Loucy (cell line): ENCODE measurements at regions not wholly inside any gene's neighbourhood (a gene's known extent, or its start where the extent isn't known, plus 50 kb on each side); places are given as distances from the start of the nearest gene placed in this dataset.
A peak's percentile ranks its signal among the peaks of the same experiment; 100 is the strongest.

Source experiments
- H2AFZ ChIP-seq: fragments of 200-600 bp; sonication (generic); 2 replicates; pipeline ENCODE4 v1.6.0; 2016; ENCODE audit warnings: antibody characterized with exemption, mild to moderate bottlenecking, low read length, moderate library complexity
- H3F3A ChIP-seq: fragments of 200-600 bp; 2 replicates; pipeline ENCODE4 v1.6.0; 2016; ENCODE audit warnings: antibody characterized with exemption, low read depth, mild to moderate bottlenecking
- H3K27me3 ChIP-seq: fragments of 200-600 bp; sonication (generic); 2 replicates; pipeline ENCODE4 v1.6.1; 2014; ENCODE audit warnings: low read length, mild to moderate bottlenecking; ENCODE audit not compliant: insufficient read depth, poor library complexity, severe bottlenecking
- H3K36me3 ChIP-seq: fragments of 200-600 bp; sonication (generic); 2 replicates; pipeline ENCODE4 v1.6.1; 2016; ENCODE audit warnings: low read length; ENCODE audit not compliant: insufficient read depth
- H3K4me1 ChIP-seq: fragments of 200-600 bp; sonication (generic); 2 replicates; pipeline ENCODE4 v1.5.1; 2014; ENCODE audit warnings: low read length, mild to moderate bottlenecking; ENCODE audit not compliant: insufficient read depth, poor library complexity, severe bottlenecking
- H3K4me2 ChIP-seq: fragments of 200-600 bp; sonication (generic); 2 replicates; pipeline ENCODE4 v1.6.0; 2014; ENCODE audit warnings: antibody characterized with exemption, low read length, low read depth, mild to moderate bottlenecking; ENCODE audit not compliant: poor library complexity, severe bottlenecking
- H3K4me3 ChIP-seq: fragments of 200-600 bp; sonication (generic); 2 replicates; pipeline ENCODE4 v1.5.1; 2014; ENCODE audit warnings: low read length, mild to moderate bottlenecking, mixed read lengths; ENCODE audit not compliant: poor library complexity, severe bottlenecking
- H3K79me2 ChIP-seq: fragments of 200-600 bp; sonication (generic); 2 replicates; pipeline ENCODE4 v1.6.1; 2014; ENCODE audit warnings: low read length; ENCODE audit not compliant: insufficient read depth
- H3K9ac ChIP-seq: fragments of 200-600 bp; sonication (generic); 2 replicates; pipeline ENCODE4 v1.6.0; 2014; ENCODE audit warnings: mild to moderate bottlenecking, low read depth, low read length, moderate library complexity; ENCODE audit not compliant: poor library complexity, severe bottlenecking
- H3K9me2 ChIP-seq: fragments of 200-600 bp; sonication (generic); replicated peaks from 2 replicates; pipeline ENCODE4 v1.6.1; 2016; ENCODE audit warnings: low read depth, low read length, mixed read lengths
- H3K9me3 ChIP-seq: fragments of 200-600 bp; sonication (generic); 2 replicates; pipeline ENCODE4 v1.6.1; 2014; ENCODE audit warnings: mild to moderate bottlenecking, antibody characterized with exemption, low read length, low read depth; ENCODE audit not compliant: insufficient read depth
- H4K20me1 ChIP-seq: fragments of 200-600 bp; sonication (generic); 2 replicates; pipeline ENCODE4 v1.6.0; 2014; ENCODE audit warnings: antibody characterized with exemption, low read length, mild to moderate bottlenecking; ENCODE audit not compliant: insufficient read depth, poor library complexity, severe bottlenecking
- EZH2phosphoT487 ChIP-seq: fragments of 200-600 bp; IDR thresholded peaks from 2 replicates; pipeline ENCODE4 v1.6.1; 2018; ENCODE audit warnings: antibody characterized with exemption, mild to moderate bottlenecking, moderate library complexity, borderline replicate concordance
- TF ChIP-seq, protein P1 (sequence below): fragments of 200-600 bp; sonication (generic); conservative IDR thresholded peaks from 2 replicates; pipeline ENCODE4 v1.5.1; 2014; ENCODE audit warnings: mild to moderate bottlenecking, antibody characterized with exemption, low read length

DNA sequence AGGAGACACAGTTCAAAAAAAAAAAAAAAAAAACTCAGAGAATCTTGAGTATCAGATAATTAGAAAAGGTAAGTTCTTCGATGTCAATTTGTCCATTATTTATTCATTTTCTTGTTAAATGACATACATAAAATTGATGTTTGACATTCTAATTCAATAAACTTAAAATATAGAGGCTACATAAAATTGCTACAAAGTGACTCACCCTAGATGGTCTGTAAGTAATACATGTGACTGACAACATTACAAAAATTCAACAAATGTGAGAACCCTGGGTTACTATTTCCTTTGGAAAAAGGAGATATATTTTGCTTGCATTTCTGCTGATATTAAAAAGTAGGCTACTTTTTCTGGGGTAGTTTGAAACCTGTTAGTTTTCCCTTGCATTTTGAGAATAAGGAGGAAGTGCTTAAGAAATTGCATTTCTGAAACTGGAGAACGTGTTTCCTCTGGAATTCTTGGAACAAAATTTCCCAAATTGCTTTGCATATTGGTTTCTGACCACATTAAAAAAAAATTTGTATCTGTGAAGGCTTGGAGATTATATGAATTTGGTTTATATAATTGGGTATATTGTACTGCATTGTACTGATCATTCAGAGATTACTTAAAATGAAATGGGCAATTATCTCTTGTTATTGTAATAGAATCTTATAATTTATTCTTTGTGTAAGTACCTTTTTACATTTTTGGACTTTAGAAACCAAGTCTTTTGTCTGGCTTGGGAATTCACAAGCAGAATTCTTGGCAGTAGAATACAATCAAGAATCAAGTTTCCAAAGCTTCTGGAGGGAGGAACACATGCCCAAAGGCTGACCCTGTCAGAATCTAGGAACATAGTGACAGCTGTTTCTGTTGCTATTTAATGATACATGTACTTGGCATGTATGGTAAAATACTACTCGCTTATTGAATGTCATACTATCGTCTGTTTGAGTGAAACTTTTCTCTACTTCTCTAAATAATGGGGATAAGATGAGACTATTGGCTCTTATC, 106.1 kb downstream of the DSEL start:
- no peaks in the 10 kb centered on the region for H3K79me2 ChIP-seq

DNA sequence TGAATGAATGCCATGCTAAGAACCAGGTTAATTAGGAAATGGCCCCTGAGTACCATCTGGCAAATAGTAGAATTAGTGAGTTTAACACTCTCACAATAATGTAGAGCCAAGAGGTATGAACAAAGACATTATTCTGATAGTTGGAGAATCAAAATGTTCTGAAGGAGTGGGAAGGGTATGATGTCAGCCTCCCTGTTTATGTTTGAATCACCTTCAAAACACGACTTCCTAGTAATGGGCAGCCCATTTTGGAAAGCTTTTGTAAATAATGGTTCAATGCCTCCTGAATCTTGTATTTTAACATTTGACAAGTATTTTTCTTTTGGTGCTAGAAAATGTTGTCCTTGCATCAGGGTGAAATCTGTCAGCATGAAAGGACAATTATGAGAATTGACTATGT, 108.3 kb downstream of the DSEL start:
- H3K9me3 ChIP-seq: no peaks in the 10 kb centered on the region
- no peak overlapping the region for H3K9ac ChIP-seq
- H3K79me2 ChIP-seq: no peaks in the 10 kb centered on the region
- no peak overlapping the region for H3K4me3 ChIP-seq
- no peaks in the 10 kb centered on the region for H3K36me3 ChIP-seq
- peaks cover 17% of the 10 kb centered on the region for H3K4me1 ChIP-seq
- H3K4me2 ChIP-seq: no peak overlapping the region
- H2AFZ ChIP-seq: no peak overlapping the region
- TF ChIP-seq EZH2phosphoT487: no peak
- TF ChIP-seq, protein P1, sequence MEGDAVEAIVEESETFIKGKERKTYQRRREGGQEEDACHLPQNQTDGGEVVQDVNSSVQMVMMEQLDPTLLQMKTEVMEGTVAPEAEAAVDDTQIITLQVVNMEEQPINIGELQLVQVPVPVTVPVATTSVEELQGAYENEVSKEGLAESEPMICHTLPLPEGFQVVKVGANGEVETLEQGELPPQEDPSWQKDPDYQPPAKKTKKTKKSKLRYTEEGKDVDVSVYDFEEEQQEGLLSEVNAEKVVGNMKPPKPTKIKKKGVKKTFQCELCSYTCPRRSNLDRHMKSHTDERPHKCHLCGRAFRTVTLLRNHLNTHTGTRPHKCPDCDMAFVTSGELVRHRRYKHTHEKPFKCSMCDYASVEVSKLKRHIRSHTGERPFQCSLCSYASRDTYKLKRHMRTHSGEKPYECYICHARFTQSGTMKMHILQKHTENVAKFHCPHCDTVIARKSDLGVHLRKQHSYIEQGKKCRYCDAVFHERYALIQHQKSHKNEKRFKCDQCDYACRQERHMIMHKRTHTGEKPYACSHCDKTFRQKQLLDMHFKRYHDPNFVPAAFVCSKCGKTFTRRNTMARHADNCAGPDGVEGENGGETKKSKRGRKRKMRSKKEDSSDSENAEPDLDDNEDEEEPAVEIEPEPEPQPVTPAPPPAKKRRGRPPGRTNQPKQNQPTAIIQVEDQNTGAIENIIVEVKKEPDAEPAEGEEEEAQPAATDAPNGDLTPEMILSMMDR: no peak
- H3F3A ChIP-seq: no peaks in the 10 kb centered on the region
- no peaks in the 10 kb centered on the region for H4K20me1 ChIP-seq
- H3K9me2 ChIP-seq: no peaks in the 10 kb centered on the region
- no peaks in the 10 kb centered on the region for H3K27me3 ChIP-seq

More for the DNA sequence above, 106.1 kb downstream of the DSEL start:
- no peak overlapping the region for H3K4me3 ChIP-seq
- H3K9me2 ChIP-seq: no peaks in the 10 kb centered on the region
- no peaks in the 10 kb centered on the region for H4K20me1 ChIP-seq
- H3K9ac ChIP-seq: no peak overlapping the region
- H3K9me3 ChIP-seq: no peaks in the 10 kb centered on the region
- no peaks in the 10 kb centered on the region for H3K27me3 ChIP-seq
- H3K4me1 ChIP-seq: peaks cover 12% of the 10 kb centered on the region
- no peak for TF ChIP-seq EZH2phosphoT487
- TF ChIP-seq, protein P1: no peak
- peak overlapping the region; percentile 5; the same call in 1 of the 2 replicates for H2AFZ ChIP-seq
- H3F3A ChIP-seq: no peaks in the 10 kb centered on the region
- peak overlapping the region; percentile 27 for H3K4me2 ChIP-seq
- no peaks in the 10 kb centered on the region for H3K36me3 ChIP-seq

GRCh38 chr18:67406714-67407113, 109.8 kb downstream of the DSEL start:
- Histone ChIP-seq H3K4me1 (peaks cover 17% of the 10 kb centered on the region), H3K79me2 (no peaks in the 10 kb centered on the region), H2AFZ (no peak overlapping the region), H3K36me3 (no peaks in the 10 kb centered on the region), H3K9me3 (no peaks in the 10 kb centered on the region), H3F3A (no peaks in the 10 kb centered on the region), H3K9ac (no peak overlapping the region), H3K4me2 (no peak overlapping the region), H3K27me3 (no peaks in the 10 kb centered on the region), H3K4me3 (no peak overlapping the region), H3K9me2 (no peaks in the 10 kb centered on the region), H4K20me1 (no peaks in the 10 kb centered on the region)
- TF ChIP-seq, protein P1: no peak
- no peak for TF ChIP-seq EZH2phosphoT487
